BE2C (cell line): ENCODE measurements at regions not wholly inside any gene's neighbourhood (a gene's known extent, or its start where the extent isn't known, plus 50 kb on each side); places are given as distances from the start of the nearest gene placed in this dataset.

Source experiments
- DNase-seq: peaks from one replicate; pipeline ENCODE4 v3.0.0-alpha.2; 2020
- H3K27me3 ChIP-seq: fragments of 250-450 bp; sonication (Bioruptor Pico); 2 replicates; pipeline ENCODE4 v1.5.1; 2020; ENCODE audit warnings: mild to moderate bottlenecking
- H3K36me3 ChIP-seq: fragments of 250-450 bp; sonication (Bioruptor Pico); 2 replicates; pipeline ENCODE4 v1.5.1; 2020; ENCODE audit warnings: mild to moderate bottlenecking
- H3K4me1 ChIP-seq: fragments of 250-450 bp; sonication (Bioruptor Pico); 2 replicates; pipeline ENCODE4 v1.5.1; 2020
- H3K4me3 ChIP-seq: 2 replicates; pipeline ENCODE4 v1.5.1; 2011; ENCODE audit warnings: low read depth, low read length
- H3K9me3 ChIP-seq: fragments of 250-450 bp; sonication (Bioruptor Pico); 2 replicates; pipeline ENCODE4 v1.5.1; 2020
- CTCF ChIP-seq: IDR thresholded peaks from 2 replicates; pipeline ENCODE4 v1.5.1; 2012; ENCODE audit warnings: mild to moderate bottlenecking, low read depth, low read length

DNA sequence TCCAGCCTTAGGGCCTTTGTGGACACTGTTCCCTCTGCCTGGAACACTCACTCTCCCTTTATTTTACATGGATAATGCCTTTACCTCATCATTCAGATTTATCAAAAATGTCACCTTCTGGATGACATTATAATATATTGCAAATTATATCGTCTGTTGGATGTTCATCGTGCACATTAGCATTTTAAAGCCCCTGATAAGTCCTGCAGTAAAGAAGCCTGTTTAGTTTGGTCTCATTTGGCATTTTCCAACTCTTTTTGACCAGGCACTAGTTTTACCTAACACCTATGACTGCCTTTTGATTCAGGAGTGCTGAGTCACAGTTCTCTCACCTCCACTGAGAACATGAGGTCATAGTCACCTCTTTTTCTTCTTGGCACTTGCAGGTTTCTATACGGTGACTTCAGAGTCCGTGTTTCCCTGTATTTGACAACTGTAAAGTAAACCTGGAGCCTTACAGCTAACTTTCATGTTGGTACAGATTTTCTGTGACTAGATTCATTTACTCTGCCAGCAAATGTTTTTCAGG, 57.7 kb upstream of the STC2 start:
- Histone ChIP-seq H3K9me3 (peaks cover 3% of the 10 kb centered on the region), H3K27me3 (peaks cover 9% of the 10 kb centered on the region), H3K4me1 (no peaks in the 10 kb centered on the region), H3K36me3 (no peaks in the 10 kb centered on the region), H3K4me3 (no peak overlapping the region)
- no peak for DNase-seq
- TF ChIP-seq CTCF, result no peak

GRCh38 chr5:173383711-173384110, 55.5 kb upstream of the STC2 start:
- no peak overlapping the region for H3K4me3 ChIP-seq
- TF ChIP-seq CTCF, result no peak
- peaks cover 3% of the 10 kb centered on the region for H3K9me3 ChIP-seq
- H3K4me1 ChIP-seq, result no peaks in the 10 kb centered on the region
- peaks cover 28% of the 10 kb centered on the region for H3K27me3 ChIP-seq
- no peaks in the 10 kb centered on the region for H3K36me3 ChIP-seq
- no peak for DNase-seq

DNA sequence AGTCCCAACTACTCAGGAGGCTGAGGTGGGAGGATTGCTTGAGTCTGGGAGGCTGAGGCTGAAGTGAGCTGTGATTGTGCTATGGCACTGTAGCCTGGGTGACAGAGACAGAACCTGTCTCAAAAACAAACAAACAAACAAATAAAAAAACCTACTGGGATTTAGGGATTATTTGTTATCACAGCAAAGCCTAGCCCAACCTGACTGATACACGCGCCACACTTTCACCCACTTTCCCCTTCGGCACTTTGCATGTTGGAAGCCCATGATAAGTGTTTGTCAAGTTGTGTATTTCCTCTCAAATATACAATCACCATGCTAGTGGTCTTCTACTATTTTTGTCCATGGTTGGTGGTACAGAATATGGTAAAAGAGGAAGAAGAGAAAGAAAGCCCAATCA, 50.5 kb upstream of the STC2 start:
- H3K9me3 ChIP-seq, result no peaks in the 10 kb centered on the region
- TF ChIP-seq CTCF, result no peak
- peaks cover 46% of the 10 kb centered on the region for H3K27me3 ChIP-seq
- no peak overlapping the region for H3K4me3 ChIP-seq
- DNase-seq, result no peak
- no peaks in the 10 kb centered on the region for H3K36me3 ChIP-seq
- H3K4me1 ChIP-seq, result no peaks in the 10 kb centered on the region
